Activated CD8-positive, alpha-beta memory T cell treated with anti-CD3 and anti-CD28 coated beads for 36 hours (primary cell): ENCODE measurements at regions not wholly inside any gene's neighbourhood (a gene's known extent, or its start where the extent isn't known, plus 50 kb on each side); places are given as distances from the start of the nearest gene placed in this dataset.

ENCODE experiments used
- CTCF ChIA-PET: fragments of 350-600 bp; sonication (Branson Sonifier 250); formaldehyde crosslinking; loops from one replicate; lab custom pipeline; 2021; ENCODE audit warnings: antibody characterized with exemption; lab: Charles Lee
- POLR2A ChIA-PET: fragments of 350-600 bp; sonication (Branson Sonifier 250); formaldehyde crosslinking; loops from one replicate; lab custom pipeline; 2021; ENCODE audit warnings: antibody characterized with exemption; lab: Charles Lee

- ChIA-PET CTCF (no interaction called here), POLR2A (no interaction called here)
Observed at GRCh38 chr5:141800617-141801016, 77.6 kb downstream of the PCDH1 start.

- CTCF ChIA-PET: interaction anchor here (1.1 kb wide), 1 partner anchor 12 kb away, joined by 3 read pairs; no protein-coding TSS in a partner anchor
- POLR2A ChIA-PET: no interaction called here
Observed at GRCh38 chr5:141799507-141800167, 78.6 kb downstream of the PCDH1 start.

- POLR2A ChIA-PET: no interaction called here
- CTCF ChIA-PET: no interaction called here
Observed at GRCh38 chr5:141797425-141797824, 80.8 kb downstream of the PCDH1 start.

- CTCF ChIA-PET: no interaction called here
- POLR2A ChIA-PET: no interaction called here
Observed at GRCh38 chr5:141795421-141795820, 82.8 kb downstream of the PCDH1 start.

- POLR2A ChIA-PET: no interaction called here
- CTCF ChIA-PET: interaction anchor here (1.3 kb wide), 1 partner anchor 17 kb away, joined by 3 read pairs; no protein-coding TSS in a partner anchor
Observed at GRCh38 chr5:141793881-141794280, 84.3 kb downstream of the PCDH1 start.

- CTCF ChIA-PET: interaction anchor here (1.3 kb wide), 1 partner anchor 18 kb away, joined by 3 read pairs; no protein-coding TSS in a partner anchor
Observed at GRCh38 chr5:141793403-141793802, 84.8 kb downstream of the PCDH1 start.

GRCh38 chr5:141790630-141791029, 87.6 kb downstream of the PCDH1 start:
- ChIA-PET CTCF (no interaction called here), POLR2A (no interaction called here)

More at GRCh38 chr5:141793403-141793802, 84.8 kb downstream of the PCDH1 start:
- POLR2A ChIA-PET: no interaction called here

GRCh38 chr5:141789330-141789729, 88.9 kb downstream of the PCDH1 start:
- POLR2A ChIA-PET: no interaction called here
- CTCF ChIA-PET: no interaction called here

- POLR2A ChIA-PET: no interaction called here
- CTCF ChIA-PET: no interaction called here
Observed at GRCh38 chr5:141788296-141788970, 89.8 kb downstream of the PCDH1 start.

- ChIA-PET CTCF (no interaction called here), POLR2A (no interaction called here)
Observed at GRCh38 chr5:141787376-141787775, 90.8 kb downstream of the PCDH1 start.

- POLR2A ChIA-PET: no interaction called here
Observed at GRCh38 chr5:141786700-141787099, 91.5 kb downstream of the PCDH1 start.

GRCh38 chr5:141785711-141786110, 92.5 kb downstream of the PCDH1 start:
- ChIA-PET POLR2A (no interaction called here), CTCF (interaction anchor here (1.1 kb wide), 1 partner anchor 93 kb away, joined by 3 read pairs; no protein-coding TSS in a partner anchor)

More at GRCh38 chr5:141786700-141787099, 91.5 kb downstream of the PCDH1 start:
- CTCF ChIA-PET: interaction anchor here (1.1 kb wide), 1 partner anchor 92 kb away, joined by 3 read pairs; no protein-coding TSS in a partner anchor

- ChIA-PET POLR2A (no interaction called here), CTCF (interaction anchor here (0.5 to 0.6 kb wide), 2 partner anchors 10 to 467 kb away, joined by 5 to 7 read pairs; no protein-coding TSS in a partner anchor)
Observed at GRCh38 chr5:141785135-141785534, 93.1 kb downstream of the PCDH1 start.

- CTCF ChIA-PET: interaction anchor here (0.6 kb wide), 1 partner anchor 467 kb away, joined by 5 read pairs; no protein-coding TSS in a partner anchor
- POLR2A ChIA-PET: no interaction called here
Observed at GRCh38 chr5:141784529-141784928, 93.7 kb downstream of the PCDH1 start.

GRCh38 chr5:141783947-141784296, 94.3 kb downstream of the PCDH1 start:
- CTCF ChIA-PET: no interaction called here
- POLR2A ChIA-PET: no interaction called here

GRCh38 chr5:141783005-141783946, 94.9 kb downstream of the PCDH1 start:
- POLR2A ChIA-PET: no interaction called here
- CTCF ChIA-PET: no interaction called here

- ChIA-PET POLR2A (no interaction called here), CTCF (no interaction called here)
Observed at GRCh38 chr5:141781910-141782309, 96.3 kb downstream of the PCDH1 start.

- POLR2A ChIA-PET: no interaction called here
- CTCF ChIA-PET: no interaction called here
Observed at GRCh38 chr5:141780952-141781781, 97.0 kb downstream of the PCDH1 start.
